SH-SY5Y (cell line): ENCODE measurements at regions not wholly inside any gene's neighbourhood (a gene's known extent, or its start where the extent isn't known, plus 50 kb on each side); places are given as distances from the start of the nearest gene placed in this dataset.

ENCODE experiments used
- GATA2 ChIP-seq: IDR thresholded peaks from 2 replicates; pipeline ENCODE4 v1.6.1; 2011; ENCODE audit warnings: mild to moderate bottlenecking, low read depth, low read length
- GATA3 ChIP-seq: IDR thresholded peaks from 2 replicates; pipeline ENCODE4 v1.6.1; 2011; ENCODE audit warnings: low read depth, mild to moderate bottlenecking, low read length, moderate library complexity

GRCh38 chr7:94301024-94301586 lies 93.6 kb upstream of the COL1A2 start:
- TF ChIP-seq GATA3 = no peak
- TF ChIP-seq GATA2 = no peak
